ENCODE measurements at regions not wholly inside any gene's neighbourhood (a gene's known extent, or its start where the extent isn't known, plus 50 kb on each side); places are given as distances from the start of the nearest gene placed in this dataset.

DNA sequence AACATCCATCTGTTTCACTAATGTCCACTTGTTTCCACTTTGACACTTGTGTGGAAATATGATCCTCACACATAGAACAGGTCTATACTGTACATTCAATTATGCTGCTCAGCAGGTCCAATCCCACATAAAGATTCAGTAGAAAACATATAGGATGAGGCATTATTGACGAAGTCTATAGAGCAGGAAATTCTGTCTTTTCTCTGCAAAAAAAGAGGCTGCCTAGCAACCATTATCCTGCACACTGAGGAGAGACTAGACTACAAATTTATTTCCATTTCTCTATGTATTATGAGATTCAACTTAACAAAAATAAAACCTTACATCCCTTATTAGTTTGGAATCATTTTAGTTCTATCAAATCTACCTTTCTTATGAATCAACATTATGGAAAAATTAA lies 204.6 kb upstream of the POM121L12 start:
- TF ChIP-seq, protein P1, sequence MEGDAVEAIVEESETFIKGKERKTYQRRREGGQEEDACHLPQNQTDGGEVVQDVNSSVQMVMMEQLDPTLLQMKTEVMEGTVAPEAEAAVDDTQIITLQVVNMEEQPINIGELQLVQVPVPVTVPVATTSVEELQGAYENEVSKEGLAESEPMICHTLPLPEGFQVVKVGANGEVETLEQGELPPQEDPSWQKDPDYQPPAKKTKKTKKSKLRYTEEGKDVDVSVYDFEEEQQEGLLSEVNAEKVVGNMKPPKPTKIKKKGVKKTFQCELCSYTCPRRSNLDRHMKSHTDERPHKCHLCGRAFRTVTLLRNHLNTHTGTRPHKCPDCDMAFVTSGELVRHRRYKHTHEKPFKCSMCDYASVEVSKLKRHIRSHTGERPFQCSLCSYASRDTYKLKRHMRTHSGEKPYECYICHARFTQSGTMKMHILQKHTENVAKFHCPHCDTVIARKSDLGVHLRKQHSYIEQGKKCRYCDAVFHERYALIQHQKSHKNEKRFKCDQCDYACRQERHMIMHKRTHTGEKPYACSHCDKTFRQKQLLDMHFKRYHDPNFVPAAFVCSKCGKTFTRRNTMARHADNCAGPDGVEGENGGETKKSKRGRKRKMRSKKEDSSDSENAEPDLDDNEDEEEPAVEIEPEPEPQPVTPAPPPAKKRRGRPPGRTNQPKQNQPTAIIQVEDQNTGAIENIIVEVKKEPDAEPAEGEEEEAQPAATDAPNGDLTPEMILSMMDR (IDR thresholded peaks at IDR 0.05; ENCODE audit: borderline replicate concordance, insufficient read depth, low read depth, low read length) = no peak
- no peak overlapping the region for H3K4me3 ChIP-seq (ENCODE audit: low read depth, low read length)

DNA sequence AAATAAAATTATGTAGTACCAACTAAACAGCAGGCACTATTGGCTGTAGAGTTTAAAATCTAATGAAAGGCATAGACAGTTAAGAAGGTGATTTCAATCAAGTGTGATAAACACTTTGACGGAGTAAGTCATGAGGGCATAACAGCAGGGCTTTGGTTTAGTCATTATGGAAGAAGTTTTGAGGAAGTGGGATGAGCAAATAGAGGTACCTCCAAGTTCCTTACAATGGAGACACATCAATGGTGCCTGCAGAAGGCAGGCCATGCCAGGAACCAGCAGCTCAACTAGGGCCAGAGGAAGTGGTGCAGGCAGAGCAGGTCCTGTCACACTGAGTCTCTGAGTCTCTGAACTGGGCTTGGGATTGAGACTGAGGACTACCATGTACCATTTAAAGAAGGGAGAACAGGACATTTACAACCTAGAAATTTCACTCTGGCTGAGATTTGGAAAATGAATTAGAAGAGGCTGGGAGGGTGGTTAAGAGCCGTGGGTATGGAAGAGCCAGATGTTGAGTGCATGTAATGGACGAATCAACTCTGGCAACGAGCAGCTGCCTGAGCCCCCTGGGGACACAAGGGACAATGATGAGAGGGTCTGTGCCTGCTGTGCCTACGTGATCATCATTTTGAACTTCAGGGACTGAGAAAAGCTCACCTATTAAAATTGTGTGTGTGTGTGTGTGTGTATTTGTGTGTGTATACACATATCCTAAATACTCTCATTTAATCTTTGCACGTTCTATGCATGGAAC lies 208.7 kb upstream of the POM121L12 start:
- TF ChIP-seq, protein P1 (IDR thresholded peaks at IDR 0.05; ENCODE audit: borderline replicate concordance, insufficient read depth, low read depth, low read length) = no peak
- no peak overlapping the region for H3K4me3 ChIP-seq (ENCODE audit: low read depth, low read length)

DNA sequence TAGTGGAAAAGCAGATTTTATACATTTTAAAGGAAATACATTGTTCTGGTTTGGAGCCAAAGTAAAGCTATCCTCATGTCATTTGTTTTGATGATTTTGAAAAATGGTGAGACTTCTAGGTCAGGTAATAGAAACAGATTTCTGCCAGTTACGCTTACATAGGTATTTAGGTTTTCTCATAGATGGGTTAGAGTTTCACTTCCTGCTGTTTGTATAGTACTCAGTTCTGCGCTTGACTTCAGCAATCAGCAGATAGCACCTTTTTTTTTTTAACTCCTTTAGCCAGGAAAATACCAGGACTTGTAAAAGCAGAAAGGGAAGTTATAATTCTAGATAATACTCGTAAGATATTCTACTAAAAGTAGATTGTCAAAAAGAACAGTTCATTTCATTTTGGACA lies 209.8 kb upstream of the POM121L12 start:
- H3K4me3 ChIP-seq (ENCODE audit: low read depth, low read length) = no peak overlapping the region
- TF ChIP-seq, protein P1 (IDR thresholded peaks at IDR 0.05; ENCODE audit: borderline replicate concordance, insufficient read depth, low read depth, low read length) = no peak

DNA sequence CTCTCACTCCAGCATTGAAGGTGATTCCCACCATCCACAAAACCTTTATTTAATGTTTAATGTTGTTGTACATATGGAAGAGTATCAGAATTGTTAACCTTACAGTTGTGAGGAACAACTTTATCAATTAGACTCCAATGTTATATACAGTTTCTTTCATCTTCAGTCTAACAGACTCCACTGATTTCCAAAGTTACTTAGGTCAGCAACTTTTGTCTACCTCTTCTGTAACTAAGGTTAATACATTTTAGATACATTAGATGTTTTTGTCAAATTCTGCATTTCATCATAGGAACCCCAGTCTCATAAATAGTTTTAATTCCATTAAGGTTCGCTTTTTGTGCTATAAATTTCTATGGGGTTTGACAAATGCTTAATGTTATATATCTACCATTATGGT lies 223.9 kb upstream of the POM121L12 start:
- TF ChIP-seq, protein P1 (IDR thresholded peaks at IDR 0.05; ENCODE audit: borderline replicate concordance, insufficient read depth, low read depth, low read length) = no peak
- no peak overlapping the region for H3K4me3 ChIP-seq (ENCODE audit: low read depth, low read length)

DNA sequence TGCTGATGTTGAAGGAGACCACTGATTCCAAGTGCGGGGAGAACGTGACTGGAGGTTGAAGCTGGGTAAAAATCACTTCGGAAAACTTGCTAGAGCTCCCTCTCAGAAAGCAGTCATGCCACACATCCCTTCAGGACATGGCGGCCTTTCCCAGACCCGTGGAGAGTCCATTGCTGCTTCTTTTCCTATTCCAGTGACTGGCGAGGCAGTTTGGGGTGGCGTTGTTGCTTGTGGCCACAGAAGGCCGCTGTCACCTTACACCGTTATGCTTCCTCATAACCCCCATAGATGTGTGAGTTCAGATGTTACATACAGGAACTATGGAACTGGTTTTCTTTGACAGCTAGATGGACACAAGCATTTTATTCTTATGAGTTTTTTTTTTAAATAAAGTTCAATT lies 235.6 kb upstream of the POM121L12 start:
- H3K4me3 ChIP-seq (ENCODE audit: low read depth, low read length) = no peak overlapping the region

GRCh38 chr7:52797801-52798200 lies 237.6 kb upstream of the POM121L12 start:
- TF ChIP-seq, protein P1 (IDR thresholded peaks at IDR 0.05; ENCODE audit: borderline replicate concordance, insufficient read depth, low read depth, low read length) = no peak
- H3K4me3 ChIP-seq (ENCODE audit: low read depth, low read length) = no peak overlapping the region

More for the DNA sequence above, 235.6 kb upstream of the POM121L12 start:
- TF ChIP-seq, protein P1 (IDR thresholded peaks at IDR 0.05; ENCODE audit: borderline replicate concordance, insufficient read depth, low read depth, low read length) = no peak

DNA sequence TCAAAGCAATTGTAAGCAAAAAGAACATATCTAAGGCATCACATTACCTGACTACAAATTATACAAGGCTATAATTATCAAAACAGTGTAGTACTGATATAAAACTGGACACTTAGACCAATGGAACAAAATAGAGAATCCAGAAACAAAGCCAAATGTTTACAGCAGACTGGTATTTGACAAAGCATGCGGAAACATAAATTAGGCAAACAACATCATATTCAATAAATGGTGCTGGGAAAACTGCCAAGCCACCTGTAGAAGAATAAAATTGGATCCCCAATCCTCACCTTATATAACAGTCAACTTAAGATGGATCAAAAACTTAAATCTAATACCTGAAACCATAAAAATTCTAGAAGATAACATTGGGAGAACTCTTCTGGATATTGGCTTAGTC lies 240.8 kb upstream of the POM121L12 start:
- no peak overlapping the region for H3K4me3 ChIP-seq (ENCODE audit: low read depth, low read length)
- TF ChIP-seq, protein P1 (IDR thresholded peaks at IDR 0.05; ENCODE audit: borderline replicate concordance, insufficient read depth, low read depth, low read length) = no peak
